Activated CD4-positive, alpha-beta T cell treated with anti-CD3 and anti-CD28 coated beads, Interleukin-2, amount 50 U/mL, for 48 hours (primary cell): ENCODE measurements at regions not wholly inside any gene's neighbourhood (a gene's known extent, or its start where the extent isn't known, plus 50 kb on each side); places are given as distances from the start of the nearest gene placed in this dataset.

Source experiments
- DNase-seq, 2 experiments: peaks; one replicate each; pipeline ENCODE4 v3.0.0-alpha.2; 2020

GRCh38 chr18:29629493-29630036, 1413.0 kb downstream of the DSC3 start:
- DNase-seq, result no peak

DNA sequence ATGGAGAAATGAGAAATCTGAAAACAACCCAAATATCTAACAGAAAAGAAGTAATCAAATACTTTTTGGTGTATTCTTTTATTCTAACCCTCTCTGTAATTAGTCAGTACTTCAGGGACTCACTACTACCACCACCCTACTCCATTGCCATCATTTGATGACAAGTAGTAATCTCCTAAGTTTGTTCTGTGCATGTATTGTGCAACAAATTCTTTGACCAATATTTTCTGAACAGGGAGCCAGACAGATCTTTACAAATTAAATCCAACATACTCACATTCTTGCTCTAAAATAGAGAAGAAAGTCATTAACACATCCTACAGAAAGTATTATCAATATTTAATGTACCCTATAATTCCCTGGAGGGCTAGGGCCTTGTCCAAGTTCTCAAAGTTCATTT, 1416.4 kb downstream of the DSC3 start:
- no peak for DNase-seq

- no peak for DNase-seq
Measured at GRCh38 chr18:29616867-29617266, 1425.7 kb downstream of the DSC3 start.

DNA sequence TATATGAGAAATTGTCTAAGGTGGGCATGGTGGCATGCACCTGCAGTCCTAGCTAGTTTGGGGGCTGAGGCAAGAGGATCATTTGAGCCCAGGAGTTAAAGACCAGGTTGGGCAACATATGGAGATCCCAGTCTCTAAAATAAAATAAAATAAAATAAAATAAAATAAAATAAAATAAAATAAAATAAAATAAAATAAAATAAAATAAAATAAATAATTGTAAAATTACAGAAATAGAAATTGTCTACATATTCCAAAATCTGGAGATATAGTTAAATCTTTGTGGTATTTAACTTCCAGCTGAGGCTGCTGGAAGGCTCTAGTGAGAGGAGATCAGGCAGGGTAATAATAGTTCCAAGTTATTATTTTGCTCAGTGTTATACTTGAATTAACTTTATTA, 1432.1 kb upstream of the CDH2 start:
- no peak for DNase-seq

- DNase-seq, result no peak
Measured at GRCh38 chr18:29605365-29605764, 1428.4 kb upstream of the CDH2 start.

- no peak for DNase-seq
Measured at GRCh38 chr18:29596959-29597358, 1420.0 kb upstream of the CDH2 start.

DNA sequence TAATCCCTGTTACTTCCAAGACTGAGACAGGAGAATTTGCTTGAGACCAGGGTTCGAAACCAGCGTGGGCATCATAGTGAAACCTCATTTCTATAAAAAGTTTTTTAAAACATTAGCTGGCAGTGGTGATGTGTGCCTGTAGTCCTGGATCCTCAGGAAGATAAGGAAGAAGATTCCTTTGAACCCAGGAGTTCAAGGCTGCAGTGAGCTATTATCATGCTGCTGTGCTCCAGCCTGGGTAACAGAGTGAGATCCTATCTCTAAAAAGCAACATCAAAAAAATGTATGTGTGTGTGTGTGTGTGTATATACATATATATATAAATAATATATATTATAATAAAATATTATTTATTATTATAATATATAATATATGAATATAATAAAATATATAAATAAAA, 1417.6 kb upstream of the CDH2 start:
- no peak for DNase-seq

- DNase-seq, result no peak
Measured at GRCh38 chr18:29588446-29589100, 1411.6 kb upstream of the CDH2 start.

GRCh38 chr18:29586210-29586609, 1409.3 kb upstream of the CDH2 start:
- no peak for DNase-seq

DNA sequence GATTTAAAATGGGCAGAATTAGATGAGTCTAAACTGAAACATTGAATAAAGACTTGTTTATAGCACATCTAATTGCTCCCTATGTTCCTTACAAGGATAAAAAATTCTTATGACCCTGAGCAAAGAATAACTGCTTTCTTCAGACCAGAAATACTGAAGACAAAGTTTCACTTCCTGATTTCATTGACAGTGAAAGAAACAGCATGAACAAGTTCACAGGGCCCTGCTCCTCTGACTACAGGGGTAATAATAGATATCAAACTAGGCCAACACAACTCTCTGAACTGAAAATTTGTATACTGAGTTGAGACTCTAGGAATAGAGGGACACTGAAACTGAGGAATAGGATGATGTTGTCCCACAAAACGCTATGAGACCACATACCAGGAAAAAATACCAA, 1383.3 kb upstream of the CDH2 start:
- no peak for DNase-seq

DNA sequence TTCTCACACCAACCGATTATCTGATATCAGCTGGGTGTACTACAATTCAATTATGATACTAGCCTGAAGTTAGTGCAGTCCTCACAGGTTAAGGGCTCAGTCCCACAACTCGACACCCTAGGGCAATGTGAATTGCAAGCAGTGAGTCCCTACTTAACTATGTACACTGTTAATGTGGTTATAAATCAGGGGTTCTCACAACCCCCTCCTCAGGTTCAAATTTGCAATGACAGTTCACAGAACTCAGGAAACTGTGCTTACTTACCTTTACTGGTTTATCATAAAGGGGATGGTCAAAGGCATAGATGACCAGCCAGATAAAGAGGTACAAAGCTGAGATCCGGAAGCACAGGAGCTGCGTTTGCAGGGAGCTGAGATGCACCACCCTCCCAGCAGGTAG, 1379.1 kb upstream of the CDH2 start:
- no peak for DNase-seq

GRCh38 chr18:29549759-29550158, 1372.8 kb upstream of the CDH2 start:
- DNase-seq, result no peak

DNA sequence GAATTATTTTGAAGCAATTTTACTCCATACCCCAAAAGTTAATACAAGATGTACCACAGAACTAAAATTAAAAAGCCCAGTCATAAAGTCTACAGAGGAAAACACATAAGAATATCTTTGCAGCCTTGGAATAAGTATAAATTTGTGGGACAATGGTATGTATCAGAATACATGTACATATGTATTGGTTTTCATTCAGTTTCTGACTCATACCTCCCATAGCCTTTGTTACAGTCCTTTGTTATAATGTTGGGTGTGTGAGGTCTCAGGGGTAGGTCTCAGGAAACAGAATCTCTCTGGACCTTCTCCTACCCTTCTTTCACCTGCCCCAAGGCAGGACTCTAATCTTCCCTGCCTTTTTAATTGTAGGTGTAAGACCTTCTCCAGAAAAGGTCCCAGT, 1370.7 kb upstream of the CDH2 start:
- DNase-seq, result no peak

DNA sequence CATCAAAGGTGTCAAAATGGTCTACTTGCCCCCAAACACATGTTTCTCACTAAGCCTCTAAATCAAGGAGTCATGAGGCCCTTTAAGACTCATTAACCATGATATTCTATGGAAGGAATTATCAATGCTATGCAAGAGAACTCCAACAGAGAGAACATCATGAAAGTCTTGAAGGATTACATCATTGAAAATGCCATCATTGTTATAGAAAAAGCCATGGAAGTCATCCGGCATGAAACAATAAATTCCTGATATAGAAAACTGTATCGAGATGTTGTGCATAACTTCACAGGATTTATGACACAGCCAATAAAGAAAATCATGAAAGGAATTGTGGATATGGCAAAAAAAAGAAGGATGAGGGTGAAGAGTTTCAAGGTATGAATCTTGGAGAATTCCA, 1363.6 kb upstream of the CDH2 start:
- no peak for DNase-seq

DNA sequence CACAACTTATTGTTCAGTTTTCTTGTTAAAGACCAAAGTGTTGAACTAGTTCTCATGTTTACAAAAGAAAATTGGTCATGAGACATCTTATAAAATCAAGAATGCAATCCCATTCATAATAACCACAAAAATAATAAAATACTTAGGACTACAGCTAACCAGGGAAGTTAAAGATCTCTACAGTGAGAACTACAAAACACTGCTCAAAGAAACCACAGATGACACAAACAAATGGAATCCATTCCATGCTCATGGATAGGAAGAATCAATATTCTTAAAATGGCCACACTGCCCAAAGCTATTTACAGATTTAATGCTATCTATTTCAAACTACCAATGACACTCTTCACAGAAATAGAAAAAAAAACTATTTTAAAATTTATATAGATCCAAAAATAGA, 1354.8 kb upstream of the CDH2 start:
- DNase-seq, result no peak

DNA sequence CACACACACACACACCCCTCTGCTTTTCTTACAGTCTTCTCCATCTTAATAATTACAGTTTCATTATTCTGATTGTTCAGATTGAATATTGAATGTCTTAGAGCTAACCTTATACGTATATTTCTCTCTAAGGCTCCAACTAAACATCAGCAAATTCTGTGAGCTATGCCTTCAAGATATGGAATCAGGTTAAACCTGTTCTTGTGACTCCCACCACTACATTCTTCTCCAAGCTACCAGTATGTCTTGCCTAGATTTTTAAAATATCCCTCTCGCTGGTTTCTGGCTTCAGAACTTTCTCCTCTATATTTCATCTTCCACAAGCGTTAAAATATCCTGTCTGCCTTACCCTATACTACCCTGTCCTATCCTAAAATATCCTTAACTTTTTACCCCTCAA, 1346.4 kb upstream of the CDH2 start:
- DNase-seq, result no peak

- DNase-seq, result no peak
Measured at GRCh38 chr18:29512761-29513160, 1335.8 kb upstream of the CDH2 start.

DNA sequence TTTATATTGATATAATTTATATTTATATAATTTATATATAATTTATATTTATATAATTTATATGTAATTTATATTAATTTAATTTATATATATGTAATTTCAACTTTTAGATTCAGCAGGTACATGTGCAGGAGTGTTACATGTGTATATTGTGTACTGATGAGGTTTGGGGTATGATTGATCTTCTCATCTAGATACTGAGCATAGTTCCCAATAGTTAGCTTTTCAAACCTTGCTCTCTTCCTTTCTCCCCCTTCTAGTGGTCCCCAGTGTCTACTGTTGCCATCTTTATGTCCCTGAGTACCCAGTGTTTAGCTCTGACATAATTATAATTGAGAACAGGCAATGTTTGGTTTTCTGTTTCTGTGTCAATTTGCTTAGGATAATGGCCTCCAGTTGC, 1335.3 kb upstream of the CDH2 start:
- DNase-seq, result no peak

DNA sequence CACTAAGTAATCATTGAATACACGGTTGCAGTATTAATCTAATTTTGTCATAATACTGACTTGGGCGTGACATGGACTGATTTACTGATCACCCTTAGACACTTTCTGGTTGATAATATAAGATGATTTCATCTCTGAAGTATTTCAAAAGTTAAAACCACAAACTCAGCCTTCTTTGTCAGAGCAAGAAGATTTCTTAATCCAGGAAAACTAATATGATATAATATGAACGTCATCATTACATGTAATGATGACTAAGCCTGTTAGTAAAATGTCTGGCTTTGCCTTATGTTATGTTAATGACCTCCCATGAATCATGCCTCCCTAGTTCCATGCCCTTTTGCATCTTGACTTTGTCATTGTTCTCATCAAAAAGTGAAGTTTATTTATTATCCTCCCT, 1325.0 kb upstream of the CDH2 start:
- DNase-seq, result no peak

GRCh38 chr18:29496152-29496680, 1319.3 kb upstream of the CDH2 start:
- DNase-seq, result no peak

DNA sequence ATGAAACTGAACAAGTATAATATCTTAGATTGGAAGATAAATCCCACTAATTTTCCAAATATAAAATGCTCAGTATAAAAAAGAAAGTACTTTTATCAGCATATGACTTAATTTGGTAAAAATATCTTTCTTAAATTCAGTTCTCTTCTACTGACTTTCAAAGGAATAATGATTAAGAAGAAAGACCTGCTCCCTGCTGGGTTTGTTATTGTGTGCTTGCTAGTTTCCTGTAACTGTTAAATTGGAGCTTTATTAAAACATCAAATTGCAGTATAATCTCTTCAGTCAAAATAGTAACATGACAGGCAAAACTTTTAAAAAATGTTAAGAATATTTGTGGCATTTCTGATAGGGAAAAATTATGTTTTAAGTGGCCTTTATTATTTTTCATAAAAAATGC, 1317.4 kb upstream of the CDH2 start:
- DNase-seq, result no peak

DNA sequence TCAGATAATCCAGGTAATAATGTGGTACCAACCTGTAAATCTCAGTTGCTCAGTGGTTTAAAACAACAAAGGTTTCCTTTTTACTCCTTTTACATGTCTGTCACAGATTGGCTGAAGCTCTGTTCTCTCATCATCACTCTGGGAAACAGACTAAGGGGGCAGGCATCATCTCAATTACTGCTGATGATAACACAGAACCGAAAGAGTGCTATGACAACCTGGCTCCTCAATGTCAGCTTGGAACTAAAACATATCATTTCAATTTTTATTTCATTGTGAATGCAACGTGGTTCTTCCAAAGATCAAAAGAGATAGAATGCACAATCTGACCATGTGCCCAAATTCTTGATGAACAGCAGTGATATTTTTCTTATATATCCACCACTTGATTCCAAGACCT, 1315.0 kb upstream of the CDH2 start:
- DNase-seq, result no peak

DNA sequence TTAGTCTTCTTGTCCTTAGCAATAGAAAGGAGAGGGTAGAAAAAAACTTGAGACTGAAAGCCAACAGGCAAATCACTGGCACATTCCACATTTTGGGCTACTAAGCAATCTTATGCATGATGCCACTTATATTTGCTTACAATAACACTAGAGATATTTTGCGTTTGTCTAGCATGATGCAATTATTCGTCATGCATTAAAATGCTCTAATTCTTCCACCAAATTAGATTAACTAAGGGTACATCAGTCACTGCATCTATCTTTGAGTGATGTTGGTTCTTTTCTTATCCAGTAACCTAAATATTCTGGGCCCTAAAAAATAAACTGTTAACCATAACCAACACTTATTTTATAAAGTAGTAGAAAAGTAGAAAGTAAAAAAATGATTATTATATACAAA, 1311.7 kb upstream of the CDH2 start:
- DNase-seq, result no peak

GRCh38 chr18:29465526-29465925, 1288.6 kb upstream of the CDH2 start:
- DNase-seq, result no peak

- DNase-seq, result no peak
Measured at GRCh38 chr18:29459972-29460371, 1283.0 kb upstream of the CDH2 start.
